HG03039 (cell line): ENCODE measurements at regions not wholly inside any gene's neighbourhood (a gene's known extent, or its start where the extent isn't known, plus 50 kb on each side); places are given as distances from the start of the nearest gene placed in this dataset.

Source experiments
- ATAC-seq: cut with Tn5 transposase; IDR thresholded peaks from one replicate; pipeline ENCODE4 v1.9.1; 2021; ENCODE audit warnings: mild to moderate bottlenecking, moderate library complexity; ENCODE audit not compliant: unreplicated experiment

GRCh38 chr15:70355275-70355795 lies 257.6 kb upstream of the TLE3 start:
- no peak for ATAC-seq

GRCh38 chr15:70354346-70354905 lies 256.7 kb upstream of the TLE3 start:
- no peak for ATAC-seq

GRCh38 chr15:70353606-70354345 lies 256.1 kb upstream of the TLE3 start:
- no peak for ATAC-seq

GRCh38 chr15:70351941-70352774 lies 254.4 kb upstream of the TLE3 start:
- ATAC-seq, result no peak

- ATAC-seq, result no peak
Observed at GRCh38 chr15:70351391-70351790, 253.7 kb upstream of the TLE3 start.

- ATAC-seq, result no peak
Observed at GRCh38 chr15:70348581-70349344, 251.0 kb upstream of the TLE3 start.

- no peak for ATAC-seq
Observed at GRCh38 chr15:70348226-70348543, 250.5 kb upstream of the TLE3 start.

- no peak for ATAC-seq
Observed at GRCh38 chr15:70347321-70348225, 249.9 kb upstream of the TLE3 start.

- no peak for ATAC-seq
Observed at GRCh38 chr15:70345251-70346019, 247.7 kb upstream of the TLE3 start.

DNA sequence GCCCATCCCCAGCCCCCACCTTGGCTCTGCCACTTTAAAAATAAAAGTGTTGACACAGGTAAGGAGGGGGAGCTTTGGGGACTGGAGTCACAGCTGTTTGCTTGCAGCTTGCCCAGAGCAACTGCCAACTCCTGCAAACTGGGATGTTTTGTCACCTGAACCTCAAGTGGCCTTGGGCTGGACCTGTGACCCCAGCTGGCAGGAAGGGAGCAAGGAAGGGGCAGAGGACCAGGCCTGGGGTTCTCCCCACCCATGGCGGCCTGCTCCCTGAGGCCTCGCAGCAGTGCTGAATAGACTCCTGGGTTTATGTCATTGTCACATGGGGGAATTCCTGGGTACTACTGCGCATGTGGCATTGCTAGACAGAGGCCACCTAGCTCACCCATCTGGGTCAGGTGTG lies 246.9 kb upstream of the TLE3 start:
- ATAC-seq, result no peak

DNA sequence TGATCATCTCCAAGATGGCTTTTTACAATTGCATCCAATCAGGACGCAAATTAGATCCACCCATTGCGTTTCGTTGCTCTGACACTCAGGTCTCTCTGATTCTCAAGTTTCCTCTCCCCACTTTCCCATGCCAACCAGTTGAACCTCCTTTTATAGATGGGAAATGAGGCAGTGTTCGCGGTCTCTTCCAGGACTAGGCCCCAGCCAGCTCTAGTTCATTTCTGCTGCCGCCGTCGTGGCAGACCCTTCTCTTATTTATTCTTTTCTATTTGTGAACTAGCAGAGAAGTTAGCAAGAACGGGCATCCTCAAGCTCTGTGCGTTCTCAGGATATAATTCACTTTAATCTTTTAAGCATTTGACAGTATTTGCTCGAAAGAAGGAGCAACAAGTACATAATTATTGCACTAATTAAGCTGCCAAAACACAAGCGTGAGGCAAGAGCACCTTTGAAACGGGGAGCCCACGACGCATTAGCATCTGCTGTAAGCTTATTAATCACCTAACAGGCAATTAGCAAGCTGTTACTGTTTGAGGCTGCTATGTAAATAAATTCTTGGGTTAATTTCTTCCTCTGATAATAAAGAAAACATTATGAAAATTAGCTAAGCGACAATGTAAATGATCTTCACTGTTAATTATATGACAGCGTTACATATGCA lies 246.4 kb upstream of the TLE3 start:
- ATAC-seq, result no peak

DNA sequence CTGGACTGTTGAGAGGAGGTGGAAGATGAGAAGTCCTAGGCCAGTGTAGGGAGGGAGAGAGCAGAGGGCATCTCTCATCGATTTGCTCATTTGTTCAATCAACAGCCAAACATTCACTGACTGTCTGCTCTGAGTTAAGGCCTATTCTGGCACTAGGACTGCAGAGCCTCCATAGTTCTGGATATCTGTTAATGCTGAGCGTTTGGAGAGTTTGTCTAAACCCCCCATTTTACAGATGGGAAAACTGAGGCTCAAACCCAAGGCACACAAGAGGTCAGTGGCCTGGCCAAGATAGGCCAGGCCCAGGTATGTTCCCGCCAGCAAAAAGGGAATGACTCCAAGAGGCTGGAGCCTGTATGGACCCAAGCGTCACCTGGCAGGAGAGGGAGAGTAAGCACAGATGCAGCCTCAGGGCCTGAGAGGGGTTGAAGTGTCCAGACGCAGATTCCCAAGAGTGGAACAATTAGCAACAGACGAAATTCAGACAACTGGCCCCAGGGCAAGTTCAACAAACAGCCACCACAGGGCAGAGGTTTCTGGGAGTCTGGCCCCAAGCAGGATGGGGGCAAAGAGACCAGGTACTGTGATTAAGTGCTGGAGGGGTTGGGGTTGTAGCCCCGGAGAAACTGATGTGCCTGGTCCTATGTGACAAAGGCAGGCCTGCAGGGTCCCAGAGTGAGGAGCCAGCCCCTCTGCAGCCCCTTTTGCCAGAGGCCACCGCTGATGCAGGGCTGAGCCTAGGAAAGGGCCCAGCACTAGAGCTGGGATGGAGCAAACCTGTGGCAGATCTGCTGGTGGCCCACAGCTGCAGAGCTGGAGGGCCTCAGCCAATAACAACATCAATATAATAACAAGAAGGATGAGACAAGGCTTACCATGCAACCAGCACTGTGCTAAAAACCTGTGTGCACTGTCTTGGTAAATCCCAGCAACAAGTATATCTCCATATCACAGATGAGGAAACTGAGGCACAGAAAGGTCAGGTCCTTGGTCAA lies 245.1 kb upstream of the TLE3 start:
- ATAC-seq, result no peak

DNA sequence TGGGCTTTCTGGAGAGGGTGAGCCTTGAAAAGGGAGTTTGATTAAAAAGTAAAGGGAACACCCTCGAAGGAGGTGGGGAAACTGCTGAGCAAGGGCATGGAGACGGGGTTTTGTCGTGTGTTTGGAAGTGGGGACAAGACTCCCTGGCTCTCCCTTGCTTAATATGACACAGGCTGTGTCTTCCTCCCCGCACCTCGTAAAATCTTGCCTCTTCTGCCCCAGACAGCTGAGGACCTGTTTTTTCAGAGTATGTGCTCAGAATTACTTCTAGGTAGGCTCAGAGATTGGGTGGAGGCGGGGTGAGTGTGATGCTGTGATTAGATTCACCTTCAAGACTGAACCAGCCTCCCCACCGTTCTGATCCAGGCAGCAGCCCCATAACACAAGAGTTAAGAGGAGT lies 244.4 kb upstream of the TLE3 start:
- no peak for ATAC-seq

DNA sequence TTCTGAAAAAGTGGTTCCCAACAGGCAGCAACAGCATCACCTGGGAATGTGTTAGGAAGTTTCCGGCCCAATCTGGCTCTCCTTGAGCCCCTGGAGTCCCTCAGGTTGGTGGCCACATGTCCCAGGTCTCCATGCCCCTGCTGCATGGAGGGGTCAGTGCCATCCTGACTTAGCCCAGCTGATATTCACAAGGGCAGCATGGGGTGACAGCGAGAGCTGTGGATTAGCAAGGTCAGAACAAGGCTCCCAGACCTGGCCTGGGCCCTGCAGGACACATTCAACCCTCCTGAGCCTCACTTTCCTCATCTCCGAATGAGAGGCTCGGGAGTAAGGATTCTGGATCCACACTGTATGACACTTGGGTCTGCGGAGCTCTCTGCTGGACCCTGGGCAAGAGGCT lies 243.8 kb upstream of the TLE3 start:
- ATAC-seq, result no peak

DNA sequence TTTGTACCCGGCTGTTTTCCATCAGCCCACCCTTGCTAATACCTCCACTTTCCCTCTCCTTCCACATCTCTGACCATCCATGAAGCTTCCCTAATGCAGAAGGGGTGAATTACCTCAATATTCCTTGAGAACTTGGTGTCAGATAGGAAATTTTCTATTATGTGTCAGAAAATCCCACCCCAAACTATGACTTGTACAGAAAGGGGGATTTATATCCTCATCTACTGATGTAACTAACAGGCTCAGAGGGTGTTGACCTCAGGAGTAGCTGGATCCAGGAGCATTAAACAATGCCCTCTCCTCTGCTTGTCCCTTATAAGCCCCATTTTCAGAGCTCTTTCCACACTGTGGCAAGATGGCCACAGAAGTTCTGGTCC lies 242.8 kb upstream of the TLE3 start:
- ATAC-seq, result no peak

- no peak for ATAC-seq
Observed at GRCh38 chr15:70339571-70340493, 242.1 kb upstream of the TLE3 start.
